B cell (primary cell): ENCODE measurements at regions not wholly inside any gene's neighbourhood (a gene's known extent, or its start where the extent isn't known, plus 50 kb on each side); places are given as distances from the start of the nearest gene placed in this dataset.

ENCODE experiments used
- ATAC-seq: fragments of 200-7000 bp; cut with Tn5 transposase; one replicate; pipeline ENCODE4 v1.10.0; 2021; ENCODE audit warnings: low read depth, mild to moderate bottlenecking, moderate number of reproducible peaks, moderate library complexity
- CTCF ChIA-PET: fragments of 350-600 bp; sonication (Branson Sonifier 250); formaldehyde crosslinking; loops from one replicate; lab custom pipeline; 2021; ENCODE audit warnings: antibody characterized with exemption, inconsistent platforms; lab: Charles Lee
- POLR2A ChIA-PET: fragments of 350-600 bp; sonication (Branson Sonifier 250); formaldehyde crosslinking; loops from one replicate; lab custom pipeline; 2021; ENCODE audit warnings: antibody characterized with exemption; lab: Charles Lee
- DNase-seq: peaks from one replicate; pipeline ENCODE4 v3.0.0; 2013
- H2AFZ ChIP-seq: 2 replicates; pipeline ENCODE4 v1.6.1; 2012; ENCODE audit warnings: mild to moderate bottlenecking, low read depth, low read length; ENCODE audit not compliant: insufficient read depth, poor library complexity, severe bottlenecking
- H3K27ac ChIP-seq, 2 donors: 1 replicate in 1 of 2; 2 replicates in 1 of 2; pipeline ENCODE4 v1.5.1; 2012 to 2013; ENCODE audit warnings: low read length in 2 of 2, mild to moderate bottlenecking in 2 of 2, moderate library complexity in 1 of 2
- H3K27me3 ChIP-seq, 4 experiments: fragments of 200-600 bp in 1 of 4; sonication (generic) in 1 of 4; replicated peaks in 1 of 4; 1 replicate in 2 of 4; 2 replicates in 2 of 4; pipeline versions ENCODE4 v1.6.1 to v1.7.0; 2013 to 2016; ENCODE audit warnings: low read length in 3 of 4, mild to moderate bottlenecking in 2 of 4, mixed read lengths in 1 of 4, moderate library complexity in 1 of 4; ENCODE audit not compliant: insufficient read depth in 4 of 4, control insufficient read depth in 3 of 4; ENCODE audit errors: control extremely low read depth in 1 of 4
- H3K36me3 ChIP-seq, 2 experiments: replicated peaks in 1 of 2; 1 replicate in 1 of 2; 2 replicates in 1 of 2; pipeline versions ENCODE4 v1.6.1 to v1.7.1; 2013; ENCODE audit warnings: low read length in 1 of 2; ENCODE audit not compliant: insufficient read depth in 2 of 2, control insufficient read depth in 1 of 2; ENCODE audit errors: control extremely low read depth in 1 of 2, extremely low read depth in 1 of 2
- H3K4me1 ChIP-seq, 2 donors: fragments of 200-600 bp in 1 of 2; sonication (generic) in 1 of 2; 1 replicate in 1 of 2; 2 replicates in 1 of 2; pipeline versions ENCODE4 v1.5.1 to v1.6.1; 2013 to 2017; ENCODE audit warnings: low read length in 2 of 2; ENCODE audit not compliant: control insufficient read depth in 2 of 2, insufficient read depth in 2 of 2
- H3K4me2 ChIP-seq: replicated peaks from 2 replicates; pipeline ENCODE3; 2012; ENCODE audit warnings: mild to moderate bottlenecking, low read depth, low read length; ENCODE audit not compliant: poor library complexity, severe bottlenecking
- H3K4me3 ChIP-seq, 5 experiments: fragments of 200-600 bp in 1 of 5; sonication (generic) in 1 of 5; 1 replicate in 3 of 5; 2 replicates in 2 of 5; pipeline versions ENCODE4 v1.5.1 to v1.7.0; 2011 to 2016; ENCODE audit warnings: low read length in 4 of 5, mild to moderate bottlenecking in 4 of 5, low read depth in 2 of 5, control low read depth in 1 of 5, moderate library complexity in 1 of 5; ENCODE audit not compliant: insufficient read depth in 1 of 5; ENCODE audit errors: control extremely low read depth in 1 of 5, extremely low read depth in 1 of 5
- H3K79me2 ChIP-seq: fragments of 200-600 bp; sonication (generic); one replicate; pipeline ENCODE4 v1.6.0; 2016; ENCODE audit warnings: low read length; ENCODE audit not compliant: control insufficient read depth, insufficient read depth
- H3K9ac ChIP-seq: fragments of 200-600 bp; sonication (generic); 2 replicates; pipeline ENCODE4 v1.6.1; 2017; ENCODE audit warnings: mild to moderate bottlenecking, low read length, moderate library complexity
- H3K9me3 ChIP-seq, 3 donors: one replicate each; pipeline versions ENCODE4 v1.6.1 to v1.7.1; 2013; ENCODE audit warnings: low read length in 2 of 3; ENCODE audit not compliant: control insufficient read depth in 2 of 3, insufficient read depth in 1 of 3; ENCODE audit errors: control extremely low read depth in 1 of 3
- H4K20me1 ChIP-seq: 2 replicates; pipeline ENCODE4 v1.6.0; 2012; ENCODE audit warnings: mild to moderate bottlenecking, low read length; ENCODE audit not compliant: insufficient read depth, control insufficient read depth, poor library complexity, severe bottlenecking
- H3K27ac Mint-ChIP-seq: one replicate; pipeline ENCODE4 v1.8.0; 2021; ENCODE audit warnings: mixed read lengths
- H3K27me3 Mint-ChIP-seq: one replicate; pipeline ENCODE4 v1.8.0; 2021; ENCODE audit warnings: mixed read lengths
- H3K4me1 Mint-ChIP-seq: one replicate; pipeline ENCODE4 v1.8.0; 2021; ENCODE audit warnings: mixed read lengths
- H3K4me3 Mint-ChIP-seq: one replicate; pipeline ENCODE4 v1.8.0; 2021; ENCODE audit warnings: mixed read lengths
- H3K9me3 Mint-ChIP-seq: one replicate; pipeline ENCODE4 v1.8.0; 2022; ENCODE audit warnings: mixed read lengths; ENCODE audit not compliant: insufficient read depth
- CTCF ChIP-seq: fragments of 200-600 bp; IDR thresholded peaks from one replicate; pipeline ENCODE4 v1.8.0; 2022; ENCODE audit warnings: antibody characterized with exemption, mild to moderate bottlenecking
- EZH2 ChIP-seq: IDR thresholded peaks from 2 replicates; pipeline ENCODE4 v1.6.1; 2012; ENCODE audit warnings: borderline replicate concordance, low read depth, mild to moderate bottlenecking, moderate library complexity, low read length; ENCODE audit not compliant: insufficient read depth, poor library complexity, severe bottlenecking
- WGBS: methylation state at CpG from one replicate; pipeline ENCODE4 v1.1.5; 2013; ENCODE audit warnings: missing lambda C conversion rate; ENCODE audit not compliant: insufficient coverage; 5-methylcytosine and 5-hydroxymethylcytosine counted together
- intact Hi-C: fragments of 100-400 bp; cut with micrococcal nuclease; formaldehyde crosslinking; loops from one replicate; pipeline ENCODE4 v1.10.0; 2022

- Histone ChIP-seq H3K27ac (no peak overlapping the region), H3K4me1 (no peaks in the 10 kb centered on the region), H2AFZ (no peak overlapping the region), H3K4me2 (no peak overlapping the region), H3K27me3 (no peaks in the 10 kb centered on the region), H3K9me3 (no peaks in the 10 kb centered on the region), H3K9ac (no peak overlapping the region), H3K36me3 (no peaks in the 10 kb centered on the region), H3K79me2 (no peaks in the 10 kb centered on the region), H3K4me3 (no peak overlapping the region), H4K20me1 (no peaks in the 10 kb centered on the region)
- no peaks in the 10 kb centered on the region for H3K4me1 Mint-ChIP-seq
- H3K27me3 Mint-ChIP-seq = no peaks in the 10 kb centered on the region
- no peak overlapping the region for H3K4me3 Mint-ChIP-seq
- ChIA-PET POLR2A (no interaction called here), CTCF (no interaction called here)
- H3K27ac Mint-ChIP-seq = no peak overlapping the region
- ATAC-seq = no peak
- H3K9me3 Mint-ChIP-seq = no peaks in the 10 kb centered on the region
- no peak for DNase-seq
- TF ChIP-seq CTCF (no peak), EZH2 (no peak)
- intact Hi-C loops = no loop called here
- WGBS = 86% methylated on average over 1 of the region's 3 CpGs
Observed at GRCh38 chr2:212945526-212945925, 205.9 kb downstream of the IKZF2 start.

DNA sequence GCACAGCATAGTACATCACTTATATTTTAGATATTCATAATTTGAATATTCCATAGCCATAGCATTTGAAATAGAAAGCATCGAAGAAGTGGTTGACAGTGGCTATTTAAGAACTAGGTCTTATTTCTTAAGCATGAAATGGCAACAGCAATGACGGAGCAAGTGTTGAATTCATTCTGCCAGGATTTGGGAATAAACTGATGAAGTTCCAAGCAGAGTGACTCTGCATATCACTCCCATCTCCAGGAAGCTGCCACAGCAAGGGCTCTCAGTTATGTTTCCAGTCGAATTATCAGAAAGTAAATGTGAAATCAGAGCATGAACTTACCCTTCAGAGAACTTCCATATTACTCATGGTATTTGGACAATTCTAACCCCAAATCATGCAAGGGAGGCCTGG lies 208.1 kb downstream of the IKZF2 start:
- no peaks in the 10 kb centered on the region for H3K36me3 ChIP-seq
- intact Hi-C loops = no loop called here
- CTCF ChIA-PET = no interaction called here
- no peaks in the 10 kb centered on the region for H3K27me3 Mint-ChIP-seq
- H3K4me1 Mint-ChIP-seq = peaks cover 8% of the 10 kb centered on the region
- no peak overlapping the region for H3K4me3 Mint-ChIP-seq
- TF ChIP-seq EZH2 (no peak), CTCF (no peak)
- POLR2A ChIA-PET = no interaction called here
- DNase-seq (no peak), ATAC-seq (no peak)
- no peak overlapping the region for H2AFZ ChIP-seq
- no peak overlapping the region for H3K27ac Mint-ChIP-seq
- H3K9me3 Mint-ChIP-seq = no peaks in the 10 kb centered on the region
- H3K4me2 ChIP-seq = no peak overlapping the region
- H4K20me1 ChIP-seq = no peaks in the 10 kb centered on the region
- H3K27ac ChIP-seq = no peak overlapping the region
- no peaks in the 10 kb centered on the region for H3K27me3 ChIP-seq
- no peaks in the 10 kb centered on the region for H3K9me3 ChIP-seq
- H3K4me1 ChIP-seq = no peaks in the 10 kb centered on the region
- H3K4me3 ChIP-seq = no peak overlapping the region
- H3K79me2 ChIP-seq = no peaks in the 10 kb centered on the region
- 93% methylated on average over 2 of the region's 3 CpGs for WGBS
- no peak overlapping the region for H3K9ac ChIP-seq
